C4-2B (cell line): ENCODE measurements at regions not wholly inside any gene's neighbourhood (a gene's known extent, or its start where the extent isn't known, plus 50 kb on each side); places are given as distances from the start of the nearest gene placed in this dataset.
A peak's percentile ranks its signal among the peaks of the same experiment; 100 is the strongest.

Source experiments
- H3K27ac ChIP-seq: fragments of 450-650 bp; 2 replicates; pipeline ENCODE4 v1.5.1; 2017
- CTCF ChIP-seq: fragments of 450-650 bp; conservative IDR thresholded peaks from 2 replicates; pipeline ENCODE4 v1.5.1; 2017; ENCODE audit warnings: mild to moderate bottlenecking
- ZFX ChIP-seq: fragments of 450-650 bp; IDR thresholded peaks from 2 replicates; pipeline ENCODE4 v1.6.1; 2017

- no peak for TF ChIP-seq ZFX
- H3K27ac ChIP-seq: no peak overlapping the region
Measured at GRCh38 chr6:8764733-8765132, 329.4 kb upstream of the SLC35B3 start.

- no peak overlapping the region for H3K27ac ChIP-seq
- TF ChIP-seq CTCF (no peak), ZFX (no peak)
Measured at GRCh38 chr6:8760951-8761350, 325.6 kb upstream of the SLC35B3 start.

GRCh38 chr6:8758412-8758811 is 323.1 kb upstream of the SLC35B3 start:
- H3K27ac ChIP-seq: no peak overlapping the region
- TF ChIP-seq CTCF: no peak
- no peak for TF ChIP-seq ZFX

- H3K27ac ChIP-seq: no peak overlapping the region
- TF ChIP-seq CTCF: no peak
- no peak for TF ChIP-seq ZFX
Measured at GRCh38 chr6:8750627-8751026, 315.3 kb upstream of the SLC35B3 start.

GRCh38 chr6:8749465-8749864 is 314.1 kb upstream of the SLC35B3 start:
- no peak overlapping the region for H3K27ac ChIP-seq
- no peak for TF ChIP-seq CTCF
- TF ChIP-seq ZFX: no peak

- TF ChIP-seq ZFX (no peak), CTCF (peak; percentile 45)
- H3K27ac ChIP-seq: no peak overlapping the region
Measured at GRCh38 chr6:8743170-8743745, 307.9 kb upstream of the SLC35B3 start.

GRCh38 chr6:8739454-8739853 is 304.1 kb upstream of the SLC35B3 start:
- no peak overlapping the region for H3K27ac ChIP-seq
- no peak for TF ChIP-seq CTCF
- no peak for TF ChIP-seq ZFX

GRCh38 chr6:8738951-8739350 is 303.6 kb upstream of the SLC35B3 start:
- no peak overlapping the region for H3K27ac ChIP-seq
- no peak for TF ChIP-seq ZFX
- no peak for TF ChIP-seq CTCF
